ENCODE measurements at regions not wholly inside any gene's neighbourhood (a gene's known extent, or its start where the extent isn't known, plus 50 kb on each side); places are given as distances from the start of the nearest gene placed in this dataset.

DNA sequence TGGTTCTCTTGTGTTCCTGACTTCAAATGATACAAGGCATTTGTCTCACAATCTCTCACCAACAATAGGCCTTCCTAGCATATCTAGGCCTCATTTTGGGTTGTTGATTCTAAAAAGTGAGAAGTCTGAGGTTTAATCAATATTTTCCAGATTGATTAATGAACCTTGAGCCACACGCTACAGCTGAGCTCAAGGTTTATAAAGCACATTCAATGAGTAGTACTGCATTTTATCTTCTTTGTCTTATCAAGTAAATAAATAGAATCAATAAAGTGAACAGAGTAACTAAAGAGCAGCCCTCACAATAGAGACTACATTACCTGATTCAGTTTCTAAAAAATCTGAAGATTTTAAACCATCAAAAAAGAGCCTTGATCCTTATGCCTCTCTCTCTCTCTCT lies 407.5 kb upstream of the CLEC14A start:
- TF ChIP-seq, protein P1, sequence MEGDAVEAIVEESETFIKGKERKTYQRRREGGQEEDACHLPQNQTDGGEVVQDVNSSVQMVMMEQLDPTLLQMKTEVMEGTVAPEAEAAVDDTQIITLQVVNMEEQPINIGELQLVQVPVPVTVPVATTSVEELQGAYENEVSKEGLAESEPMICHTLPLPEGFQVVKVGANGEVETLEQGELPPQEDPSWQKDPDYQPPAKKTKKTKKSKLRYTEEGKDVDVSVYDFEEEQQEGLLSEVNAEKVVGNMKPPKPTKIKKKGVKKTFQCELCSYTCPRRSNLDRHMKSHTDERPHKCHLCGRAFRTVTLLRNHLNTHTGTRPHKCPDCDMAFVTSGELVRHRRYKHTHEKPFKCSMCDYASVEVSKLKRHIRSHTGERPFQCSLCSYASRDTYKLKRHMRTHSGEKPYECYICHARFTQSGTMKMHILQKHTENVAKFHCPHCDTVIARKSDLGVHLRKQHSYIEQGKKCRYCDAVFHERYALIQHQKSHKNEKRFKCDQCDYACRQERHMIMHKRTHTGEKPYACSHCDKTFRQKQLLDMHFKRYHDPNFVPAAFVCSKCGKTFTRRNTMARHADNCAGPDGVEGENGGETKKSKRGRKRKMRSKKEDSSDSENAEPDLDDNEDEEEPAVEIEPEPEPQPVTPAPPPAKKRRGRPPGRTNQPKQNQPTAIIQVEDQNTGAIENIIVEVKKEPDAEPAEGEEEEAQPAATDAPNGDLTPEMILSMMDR (IDR thresholded peaks at IDR 0.05): no peak
- no peak for TF ChIP-seq POLR2A (IDR thresholded peaks at IDR 0.05)
